Endothelial cell of umbilical vein (primary cell): ENCODE measurements at regions not wholly inside any gene's neighbourhood (a gene's known extent, or its start where the extent isn't known, plus 50 kb on each side); places are given as distances from the start of the nearest gene placed in this dataset.

Experiments
- BruUV-seq: library from RNA; stranded (reverse); fragments of 400-500 nt; replicated peaks from 2 replicates; lab custom pipeline; 2021; lab: Mats Ljungman, UMichigan
- CTCF ChIA-PET: fragments of 300-600, 350-600 bp; sonication (Branson Sonifier 250); formaldehyde crosslinking; loops from one replicate; lab custom pipeline; 2021; ENCODE audit warnings: antibody characterized with exemption, inconsistent platforms; lab: Charles Lee
- POLR2A ChIA-PET: fragments of 300-600, 350-600 bp; sonication (Branson Sonifier 250); formaldehyde crosslinking; loops from one replicate; lab custom pipeline; 2021; ENCODE audit warnings: antibody characterized with exemption, inconsistent platforms; lab: Charles Lee
- DNase-seq: peaks from one replicate; pipeline ENCODE4 v3.0.0-alpha.2; 2011; ENCODE audit warnings: low read depth, low spot score
- FAIRE-seq: peaks from 2 replicates; lab custom pipeline; 2011; peaks lifted over from hg19 to GRCh38; lab: Jason Lieb, UNC
- H2AFZ ChIP-seq: 2 replicates; pipeline ENCODE4 v1.6.0; 2012; ENCODE audit warnings: low read depth, low read length, control low read depth, inconsistent platforms
- H3K27ac ChIP-seq: 2 replicates; pipeline ENCODE4 v1.5.1; 2011; ENCODE audit warnings: low read depth, mild to moderate bottlenecking, control low read depth, low read length, moderate library complexity; ENCODE audit not compliant: insufficient read depth
- H3K27me3 ChIP-seq, 2 experiments: 2 replicates each; pipeline versions ENCODE4 v1.6.0 to v1.6.1; 2011; ENCODE audit warnings: low read length in 2 of 2, mixed read lengths in 1 of 2; ENCODE audit not compliant: control insufficient read depth in 2 of 2, insufficient read depth in 2 of 2
- H3K36me3 ChIP-seq, 2 experiments: 2 replicates in 1 of 2; 3 replicates in 1 of 2; pipeline ENCODE4 v1.5.1; 2011; ENCODE audit warnings: low read length in 2 of 2, mild to moderate bottlenecking in 1 of 2, moderate library complexity in 1 of 2; ENCODE audit not compliant: control insufficient read depth in 2 of 2, insufficient read depth in 2 of 2; ENCODE audit errors: extremely low read depth in 1 of 2
- H3K4me1 ChIP-seq: 3 replicates; pipeline ENCODE4 v1.5.1; 2011; ENCODE audit warnings: mild to moderate bottlenecking, low read length; ENCODE audit not compliant: control insufficient read depth, insufficient read depth; ENCODE audit errors: extremely low read depth
- H3K4me2 ChIP-seq: 2 replicates; pipeline ENCODE4 v1.6.1; 2011; ENCODE audit warnings: low read length, control low read depth, mixed read lengths; ENCODE audit not compliant: insufficient read depth
- H3K4me3 ChIP-seq, 3 experiments: fragments of 200-600 bp in 1 of 3; sonication (generic), shearing (Covaris generic) in 1 of 3; replicated peaks in 1 of 3; 2 replicates each; pipeline ENCODE4 v1.5.1; 2011 to 2016; ENCODE audit warnings: control low read depth in 3 of 3, low read length in 3 of 3, mild to moderate bottlenecking in 2 of 3, inconsistent platforms in 1 of 3, low read depth in 1 of 3, moderate library complexity in 1 of 3; ENCODE audit not compliant: insufficient read depth in 1 of 3
- H3K79me2 ChIP-seq: 2 replicates; pipeline ENCODE4 v1.6.0; 2012; ENCODE audit warnings: low read length, inconsistent platforms; ENCODE audit not compliant: control insufficient read depth, insufficient read depth
- H3K9ac ChIP-seq: replicated peaks from 2 replicates; pipeline ENCODE3; 2011; ENCODE audit warnings: low read length, control low read depth; ENCODE audit not compliant: insufficient read depth; ENCODE audit errors: extremely low read depth
- H3K9me1 ChIP-seq: replicated peaks from 3 replicates; pipeline ENCODE4 v1.6.0; 2011; ENCODE audit warnings: mild to moderate bottlenecking, low read length; ENCODE audit not compliant: control insufficient read depth, insufficient read depth; ENCODE audit errors: extremely low read depth
- H3K9me3 ChIP-seq: replicated peaks from 2 replicates; pipeline ENCODE4 v1.5.1; 2012; ENCODE audit warnings: low read length, inconsistent platforms; ENCODE audit not compliant: control insufficient read depth, insufficient read depth
- H4K20me1 ChIP-seq: replicated peaks from 2 replicates; pipeline ENCODE3; 2011; ENCODE audit warnings: mild to moderate bottlenecking, low read length; ENCODE audit not compliant: control insufficient read depth, insufficient read depth; ENCODE audit errors: extremely low read depth
- CTCF ChIP-seq, 2 donors: IDR thresholded peaks; 1 replicate in 1 of 2; 2 replicates in 1 of 2; pipeline ENCODE4 v1.5.1; 2011; ENCODE audit warnings: low read length in 2 of 2, mild to moderate bottlenecking in 2 of 2, moderate library complexity in 2 of 2, control low read depth in 1 of 2, inconsistent platforms in 1 of 2, low read depth in 1 of 2; ENCODE audit not compliant: insufficient read depth in 1 of 2; ENCODE audit errors: extremely low read depth in 1 of 2
- EZH2 ChIP-seq: IDR thresholded peaks from 2 replicates; pipeline ENCODE4 v1.6.1; 2012; ENCODE audit warnings: borderline replicate concordance, low read depth, mild to moderate bottlenecking, moderate library complexity, low read length, inconsistent platforms; ENCODE audit not compliant: severe bottlenecking
- FOS ChIP-seq: IDR thresholded peaks from 2 replicates; pipeline ENCODE4 v1.6.1; 2011; ENCODE audit warnings: mild to moderate bottlenecking, low read length, moderate library complexity, borderline replicate concordance; ENCODE audit not compliant: insufficient read depth
- GATA2 ChIP-seq: IDR thresholded peaks from 2 replicates; pipeline ENCODE4 v1.7.0; 2011; ENCODE audit warnings: low read depth, mild to moderate bottlenecking, moderate library complexity, mixed read lengths, low read length; ENCODE audit not compliant: insufficient read length, insufficient read depth
- JUN ChIP-seq: IDR thresholded peaks from 2 replicates; pipeline ENCODE4 v1.6.1; 2011; ENCODE audit warnings: borderline replicate concordance, low read depth; ENCODE audit not compliant: insufficient read length, insufficient read depth
- MAX ChIP-seq: IDR thresholded peaks from 2 replicates; pipeline ENCODE4 v1.6.1; 2011; ENCODE audit not compliant: insufficient read depth, insufficient read length
- MYC ChIP-seq: IDR thresholded peaks from one replicate; pipeline ENCODE4 v1.6.1; 2011; ENCODE audit warnings: mild to moderate bottlenecking, low read depth, low read length
- POLR2A ChIP-seq: IDR thresholded peaks from 2 replicates; pipeline ENCODE4 v1.6.1; 2012; ENCODE audit warnings: low read depth, mild to moderate bottlenecking, control low read depth, low read length
- POLR2AphosphoS5 ChIP-seq: IDR thresholded peaks from 2 replicates; pipeline ENCODE4 v1.6.1; 2012; ENCODE audit warnings: low read depth, mild to moderate bottlenecking, control low read depth, low read length, moderate library complexity; ENCODE audit not compliant: insufficient read depth
- dilution Hi-C: fragments of 300-500 bp; cut with MboI; formaldehyde crosslinking; loops from one replicate; pipeline ENCODE4 v1.15.0; 2019; ENCODE audit warnings: low sequenced_read_pairs; ENCODE audit not compliant: extremely low pct_ligation_motif_present
- intact Hi-C: fragments of 100-400 bp; cut with micrococcal nuclease; formaldehyde crosslinking; loops from one replicate; pipeline ENCODE4 v1.10.0; 2022

DNA sequence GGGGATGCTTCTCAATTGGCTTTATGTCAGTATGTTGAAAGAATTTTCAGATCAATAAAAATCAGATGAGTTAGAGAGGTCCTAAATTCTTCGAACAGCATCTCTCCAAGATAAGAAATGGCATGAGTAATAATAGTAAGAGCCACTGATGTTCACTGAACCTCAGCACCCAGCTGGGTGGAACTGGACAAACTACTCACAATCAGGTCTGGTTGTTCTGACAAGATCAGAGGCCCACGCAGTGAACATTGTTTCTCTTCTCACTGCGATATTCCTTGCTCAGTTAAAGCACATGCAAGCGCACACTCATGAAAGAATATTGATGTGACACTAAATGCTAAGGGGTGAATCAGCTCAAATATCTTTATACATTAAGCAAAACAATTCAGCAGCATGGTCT lies 351.0 kb upstream of the AMELY start:
- Histone ChIP-seq H3K4me2 (no peak overlapping the region), H4K20me1 (no peaks in the 10 kb centered on the region), H3K4me1 (no peaks in the 10 kb centered on the region), H3K27ac (no peak overlapping the region), H3K36me3 (no peaks in the 10 kb centered on the region), H3K27me3 (no peaks in the 10 kb centered on the region), H2AFZ (no peak overlapping the region), H3K4me3 (no peak overlapping the region), H3K9me1 (no peaks in the 10 kb centered on the region), H3K9me3 (no peaks in the 10 kb centered on the region), H3K79me2 (no peaks in the 10 kb centered on the region), H3K9ac (no peak overlapping the region)
- FAIRE-seq (no peak), DNase-seq (no peak)
- no TSS peak for BruUV-seq
- ChIA-PET CTCF (no interaction called here), POLR2A (no interaction called here)
- dilution Hi-C loops (no loop called here), intact Hi-C loops (no loop called here)
- TF ChIP-seq CTCF (IDR thresholded peaks at IDR 0.05; ENCODE audit: extremely low read depth in 1 of 2, insufficient read depth in 1 of 2, low read depth in 1 of 2, low read length in 2 of 2) (no peak), MAX (no peak), POLR2AphosphoS5 (no peak), MYC (no peak), POLR2A (no peak), EZH2 (no peak), JUN (no peak), FOS (no peak), GATA2 (no peak)
